Gastrocnemius medialis (tissue), 4 donors: ENCODE measurements at regions not wholly inside any gene's neighbourhood (a gene's known extent, or its start where the extent isn't known, plus 50 kb on each side); places are given as distances from the start of the nearest gene placed in this dataset.

Experiments used
- CTCF ChIP-seq, 5 experiments: fragments of 450-650 bp in 3 of 5; fragments of 200-600 bp in 2 of 5; sonication (generic) in 2 of 5; IDR thresholded peaks in 4 of 5; conservative IDR thresholded peaks in 1 of 5; 1 replicate in 4 of 5; 2 replicates in 1 of 5; pipeline ENCODE4 v1.5.1; 2016 to 2019; ENCODE audit warnings: antibody characterized with exemption in 5 of 5, mild to moderate bottlenecking in 3 of 5, moderate library complexity in 3 of 5
- POLR2A ChIP-seq, 2 donors: fragments of 450-650 bp; IDR thresholded peaks; one replicate each; pipeline ENCODE4 v1.6.1; 2017; ENCODE audit warnings: antibody characterized with exemption in 2 of 2, mild to moderate bottlenecking in 2 of 2, moderate library complexity in 2 of 2

GRCh38 chr2:238987352-238987981 is 139.6 kb downstream of the TWIST2 start:
- TF ChIP-seq CTCF (IDR thresholded peaks at IDR 0.05 in 4 of 5, conservative IDR thresholded peaks at IDR 0.05 in 1 of 5) (no peak), POLR2A (IDR thresholded peaks at IDR 0.05) (no peak)
